Endothelial cell of umbilical vein (primary cell): ENCODE measurements at regions not wholly inside any gene's neighbourhood (a gene's known extent, or its start where the extent isn't known, plus 50 kb on each side); places are given as distances from the start of the nearest gene placed in this dataset.

Experiments used
- GATA2 ChIP-seq: IDR thresholded peaks from 2 replicates; pipeline ENCODE4 v1.7.0; 2011; ENCODE audit warnings: low read depth, mild to moderate bottlenecking, moderate library complexity, mixed read lengths, low read length; ENCODE audit not compliant: insufficient read length, insufficient read depth
- MAX ChIP-seq: IDR thresholded peaks from 2 replicates; pipeline ENCODE4 v1.6.1; 2011; ENCODE audit not compliant: insufficient read depth, insufficient read length
- POLR2A ChIP-seq: IDR thresholded peaks from 2 replicates; pipeline ENCODE4 v1.6.1; 2012; ENCODE audit warnings: low read depth, mild to moderate bottlenecking, control low read depth, low read length
- POLR2AphosphoS5 ChIP-seq: IDR thresholded peaks from 2 replicates; pipeline ENCODE4 v1.6.1; 2012; ENCODE audit warnings: low read depth, mild to moderate bottlenecking, control low read depth, low read length, moderate library complexity; ENCODE audit not compliant: insufficient read depth

GRCh38 chr3:88211096-88211890 is 61.5 kb downstream of the C3orf38 start:
- no peak for TF ChIP-seq MAX
- TF ChIP-seq POLR2A: no peak
- TF ChIP-seq POLR2AphosphoS5: no peak
- TF ChIP-seq GATA2: no peak
